H1 (cell line): ENCODE measurements at regions not wholly inside any gene's neighbourhood (a gene's known extent, or its start where the extent isn't known, plus 50 kb on each side); places are given as distances from the start of the nearest gene placed in this dataset.

ENCODE experiments used
- CTCF ChIA-PET: fragments of 300-600 bp; sonication (Branson Sonifier 250); formaldehyde crosslinking; loops from one replicate; lab custom pipeline; 2021; ENCODE audit not compliant: partially characterized antibody; lab: Charles Lee
- POLR2A ChIA-PET: fragments of 300-600 bp; sonication (Branson Sonifier 250); formaldehyde crosslinking; loops from one replicate; lab custom pipeline; 2021; ENCODE audit warnings: inconsistent platforms; ENCODE audit not compliant: partially characterized antibody; lab: Charles Lee
- DNase-seq, 2 experiments: peaks; one replicate each; pipeline versions ENCODE4 v3.0.0 to v3.0.0-alpha.2; 2010 to 2022; ENCODE audit warnings: low spot score in 2 of 2, low read depth in 1 of 2, mixed read lengths in 1 of 2
- FAIRE-seq: peaks from 2 replicates; lab custom pipeline; 2011; peaks lifted over from hg19 to GRCh38; lab: Jason Lieb, UNC
- H2AFZ ChIP-seq: 2 replicates; pipeline ENCODE4 v1.8.1; 2012; ENCODE audit warnings: low read length, inconsistent platforms
- H2AK5ac ChIP-seq: 2 replicates; pipeline ENCODE4 v1.6.1; 2013; ENCODE audit warnings: low read depth, low read length
- H2BK120ac ChIP-seq: replicated peaks from 2 replicates; pipeline ENCODE3; 2013; ENCODE audit warnings: low read depth, low read length, inconsistent platforms
- H2BK12ac ChIP-seq: 2 replicates; pipeline ENCODE4 v1.6.1; 2013; ENCODE audit warnings: low read depth, low read length
- H2BK15ac ChIP-seq: 2 replicates; pipeline ENCODE4 v1.6.1; 2013; ENCODE audit warnings: low read length
- H2BK20ac ChIP-seq: 2 replicates; pipeline ENCODE4 v1.6.1; 2013; ENCODE audit warnings: low read length
- H2BK5ac ChIP-seq: 2 replicates; pipeline ENCODE4 v1.6.1; 2013; ENCODE audit warnings: low read depth, low read length
- H3K14ac ChIP-seq: 2 replicates; pipeline ENCODE4 v1.6.1; 2013; ENCODE audit warnings: inconsistent platforms; ENCODE audit not compliant: insufficient read length
- H3K18ac ChIP-seq: 2 replicates; pipeline ENCODE4 v1.6.1; 2013; ENCODE audit warnings: low read length; ENCODE audit errors: extremely low read depth
- H3K23ac ChIP-seq: 2 replicates; pipeline ENCODE4 v1.6.1; 2013; ENCODE audit warnings: inconsistent platforms; ENCODE audit not compliant: insufficient read length
- H3K23me2 ChIP-seq: 2 replicates; pipeline ENCODE4 v1.6.1; 2013; ENCODE audit warnings: low read depth, low read length
- H3K27ac ChIP-seq: 2 replicates; pipeline ENCODE4 v1.6.1; 2011; ENCODE audit warnings: low read depth, low read length, inconsistent platforms
- H3K27me3 ChIP-seq, 4 experiments: replicated peaks in 1 of 4; 1 replicate in 1 of 4; 2 replicates in 3 of 4; pipeline versions ENCODE4 v1.6.1 to v1.8.1; 2011 to 2013; ENCODE audit warnings: low read length in 3 of 4, mild to moderate bottlenecking in 3 of 4, inconsistent platforms in 2 of 4, mixed read lengths in 2 of 4, moderate library complexity in 1 of 4; ENCODE audit not compliant: control insufficient read depth in 3 of 4, insufficient read depth in 3 of 4; ENCODE audit errors: extremely low read depth in 1 of 4
- H3K36me3 ChIP-seq, 4 experiments: 2 replicates each; pipeline versions ENCODE4 v1.6.1 to v1.8.1; 2011 to 2013; ENCODE audit warnings: mild to moderate bottlenecking in 4 of 4, low read length in 3 of 4, moderate library complexity in 2 of 4, control low read depth in 1 of 4, inconsistent platforms in 1 of 4; ENCODE audit not compliant: insufficient read depth in 4 of 4, control insufficient read depth in 2 of 4
- H3K4ac ChIP-seq: replicated peaks from 2 replicates; pipeline ENCODE3; 2013; ENCODE audit warnings: low read length, low read depth, mixed read lengths, inconsistent platforms; ENCODE audit not compliant: insufficient read length
- H3K4me1 ChIP-seq, 4 experiments: replicated peaks in 1 of 4; 1 replicate in 1 of 4; 2 replicates in 3 of 4; pipeline versions ENCODE4 v1.6.1 to v1.8.1; 2011 to 2013; ENCODE audit warnings: low read length in 3 of 4, inconsistent platforms in 2 of 4, mixed read lengths in 1 of 4; ENCODE audit not compliant: insufficient read depth in 4 of 4, control insufficient read depth in 3 of 4
- H3K4me2 ChIP-seq, 2 experiments: 2 replicates each; pipeline versions ENCODE4 v1.6.1 to v1.8.1; 2011 to 2013; ENCODE audit warnings: low read depth in 2 of 2, low read length in 2 of 2, control low read depth in 1 of 2, inconsistent platforms in 1 of 2, mild to moderate bottlenecking in 1 of 2; ENCODE audit not compliant: insufficient read depth in 1 of 2
- H3K4me3 ChIP-seq, 4 experiments: fragments of 200-600, 300-600 bp in 1 of 4; sonication (generic), shearing (Covaris generic), sonication (Bioruptor Twin) in 1 of 4; 2 replicates each; pipeline versions ENCODE4 v1.5.1 to v1.8.1; 2011 to 2016; ENCODE audit warnings: low read length in 4 of 4, low read depth in 3 of 4, control low read depth in 2 of 4, inconsistent platforms in 2 of 4, mild to moderate bottlenecking in 2 of 4, mixed read lengths in 1 of 4, moderate library complexity in 1 of 4; ENCODE audit not compliant: insufficient read depth in 2 of 4; ENCODE audit errors: extremely low read depth in 1 of 4
- H3K56ac ChIP-seq: replicated peaks from 2 replicates; pipeline ENCODE3; 2013; ENCODE audit warnings: low read depth, mild to moderate bottlenecking, mixed read lengths, low read length, inconsistent platforms; ENCODE audit not compliant: insufficient read length
- H3K79me1 ChIP-seq: 2 replicates; pipeline ENCODE4 v1.6.1; 2013; ENCODE audit warnings: low read depth, low read length, control low read depth
- H3K79me2 ChIP-seq, 2 experiments: 2 replicates each; pipeline versions ENCODE4 v1.6.1 to v1.8.1; 2012 to 2013; ENCODE audit warnings: low read length in 2 of 2, mild to moderate bottlenecking in 2 of 2, inconsistent platforms in 1 of 2; ENCODE audit not compliant: insufficient read depth in 2 of 2, control insufficient read depth in 1 of 2
- H3K9ac ChIP-seq, 4 experiments: replicated peaks in 1 of 4; 1 replicate in 1 of 4; 2 replicates in 3 of 4; pipeline versions ENCODE4 v1.6.1 to v1.8.1; 2011 to 2013; ENCODE audit warnings: low read depth in 3 of 4, low read length in 3 of 4, control low read depth in 2 of 4, mild to moderate bottlenecking in 2 of 4, moderate library complexity in 2 of 4, inconsistent platforms in 1 of 4; ENCODE audit errors: extremely low read depth in 1 of 4
- H3K9me3 ChIP-seq, 2 experiments: 2 replicates each; pipeline versions ENCODE4 v1.6.1 to v1.8.1; 2012 to 2013; ENCODE audit warnings: mild to moderate bottlenecking in 2 of 2, moderate library complexity in 2 of 2, control low read depth in 1 of 2, inconsistent platforms in 1 of 2, low read depth in 1 of 2, low read length in 1 of 2, mixed read lengths in 1 of 2; ENCODE audit not compliant: insufficient read depth in 2 of 2
- H4K20me1 ChIP-seq, 2 experiments: replicated peaks in 1 of 2; 2 replicates each; pipeline versions ENCODE3 to v1.8.1; 2011 to 2013; ENCODE audit warnings: inconsistent platforms in 2 of 2, low read length in 2 of 2, mild to moderate bottlenecking in 1 of 2; ENCODE audit not compliant: insufficient read depth in 2 of 2, control insufficient read depth in 1 of 2
- H4K5ac ChIP-seq: 2 replicates; pipeline ENCODE4 v1.6.1; 2013; ENCODE audit warnings: low read length, low read depth, mixed read lengths, inconsistent platforms; ENCODE audit not compliant: insufficient read length
- H4K8ac ChIP-seq: 2 replicates; pipeline ENCODE4 v1.8.0; 2013; ENCODE audit warnings: mild to moderate bottlenecking, moderate library complexity, low read length, inconsistent platforms; ENCODE audit not compliant: insufficient read depth; ENCODE audit errors: extremely low read depth
- H4K91ac ChIP-seq: replicated peaks from 2 replicates; pipeline ENCODE3; 2013; ENCODE audit warnings: low read length, mixed read lengths, inconsistent platforms; ENCODE audit not compliant: insufficient read length
- BCL11A ChIP-seq, 2 experiments: IDR thresholded peaks; one replicate each; pipeline ENCODE4 v1.6.1; 2011; ENCODE audit warnings: low read depth in 2 of 2, low read length in 2 of 2, mild to moderate bottlenecking in 2 of 2
- CEBPB ChIP-seq: IDR thresholded peaks from 2 replicates; pipeline ENCODE4 v1.6.1; 2012; ENCODE audit warnings: low read depth, low read length
- CHD1 ChIP-seq: IDR thresholded peaks from 2 replicates; pipeline ENCODE4 v1.6.1; 2012; ENCODE audit warnings: low read depth, low read length, improper control_type of control experiment
- CTCF ChIP-seq, 3 experiments: IDR thresholded peaks; 1 replicate in 2 of 3; 2 replicates in 1 of 3; pipeline versions ENCODE4 v1.5.1 to v1.6.1; 2011; ENCODE audit warnings: low read length in 3 of 3, mild to moderate bottlenecking in 3 of 3, inconsistent platforms in 2 of 3, low read depth in 1 of 3, moderate library complexity in 1 of 3; ENCODE audit not compliant: insufficient read depth in 1 of 3; ENCODE audit errors: control extremely low read depth in 1 of 3
- HDAC2 ChIP-seq, 2 experiments: fragments of 300-600 bp in 1 of 2; sonication (generic) in 1 of 2; IDR thresholded peaks; 2 replicates each; pipeline ENCODE4 v1.6.1; 2011 to 2012; ENCODE audit warnings: low read depth in 2 of 2, low read length in 2 of 2, mild to moderate bottlenecking in 2 of 2, moderate library complexity in 2 of 2, borderline replicate concordance in 1 of 2, inconsistent platforms in 1 of 2
- KDM1A ChIP-seq: fragments of 200-600, 300-600 bp; sonication (generic); IDR thresholded peaks from 2 replicates; pipeline ENCODE4 v1.7.1; 2016; ENCODE audit warnings: mild to moderate bottlenecking, low read length, borderline replicate concordance
- MAFK ChIP-seq: IDR thresholded peaks from 2 replicates; pipeline ENCODE4 v1.6.1; 2012; ENCODE audit warnings: low read depth, mild to moderate bottlenecking, improper control_type of control experiment, low read length
- SIN3A ChIP-seq, 2 experiments: IDR thresholded peaks in 1 of 2; conservative IDR thresholded peaks in 1 of 2; 2 replicates each; pipeline ENCODE4 v1.6.1; 2011 to 2012; ENCODE audit warnings: low read length in 2 of 2, improper control_type of control experiment in 1 of 2, low read depth in 1 of 2, mild to moderate bottlenecking in 1 of 2
- TAF7 ChIP-seq: optimal IDR thresholded peaks from 2 replicates; pipeline ENCODE3; 2011; ENCODE audit warnings: low read depth, mild to moderate bottlenecking, inconsistent platforms, low read length, moderate library complexity, borderline replicate concordance
- WGBS, 2 experiments: shearing (Covaris generic) in 1 of 2; methylation state at CpG; one replicate each; pipeline versions ENCODE4 v1.1.6 to v1.1.7; 2013 to 2015; ENCODE audit warnings: low lambda C conversion rate in 2 of 2, mixed read lengths in 2 of 2, inconsistent platforms in 1 of 2, low coverage in 1 of 2, missing lambda C conversion rate in 1 of 2; ENCODE audit not compliant: insufficient replicate concordance in 2 of 2, insufficient coverage in 1 of 2, insufficient read length in 1 of 2; ENCODE audit errors: extremely low coverage in 1 of 2, missing lambda C conversion rate in 1 of 2; 5-methylcytosine and 5-hydroxymethylcytosine counted together

GRCh38 chr3:191919491-191920026, 458.6 kb downstream of the PYDC2 start:
- Histone ChIP-seq H3K23ac (no peak overlapping the region), H2BK20ac (no peak overlapping the region), H3K4me2 (no peak overlapping the region), H4K20me1 (no peaks in the 10 kb centered on the region), H2BK120ac (no peak overlapping the region), H2BK12ac (no peak overlapping the region), H2BK15ac (no peak overlapping the region), H3K4me1 (peaks cover 0 to 6% (median 2%) of the 10 kb centered on the region in 4 experiments; a peak in 3 of 7 replicates), H3K79me1 (no peaks in the 10 kb centered on the region), H4K5ac (no peak overlapping the region), H2BK5ac (no peak overlapping the region), H3K4me3 (no peak overlapping the region), H4K8ac (no peak overlapping the region), H3K4ac (no peak overlapping the region), H3K23me2 (no peaks in the 10 kb centered on the region), H3K56ac (no peak overlapping the region), H3K36me3 (peaks cover 2 to 60% (median 26%) of the 10 kb centered on the region in 4 experiments; a peak in 6 of 8 replicates), H3K27me3 (no peaks in the 10 kb centered on the region), H3K9ac (no peak overlapping the region), H2AK5ac (no peak overlapping the region), H3K18ac (no peak overlapping the region), H3K14ac (no peak overlapping the region), H3K79me2 (peaks cover 7 to 68% of the 10 kb centered on the region in 2 experiments; a peak in 3 of 4 replicates), H4K91ac (no peak overlapping the region), H2AFZ (no peak overlapping the region), H3K27ac (no peak overlapping the region), H3K9me3 (no peaks in the 10 kb centered on the region)
- TF ChIP-seq CEBPB: no peak
- TF ChIP-seq BCL11A (IDR thresholded peaks at IDR 0.05; ENCODE audit: low read depth in 2 of 2, low read length in 2 of 2): no peak
- TF ChIP-seq KDM1A: no peak
- TF ChIP-seq HDAC2 (IDR thresholded peaks at IDR 0.05; ENCODE audit: borderline replicate concordance in 1 of 2, low read depth in 2 of 2, low read length in 2 of 2): no peak
- no peak for TF ChIP-seq TAF7
- TF ChIP-seq CTCF (IDR thresholded peaks at IDR 0.05; ENCODE audit: control extremely low read depth in 1 of 3, insufficient read depth in 1 of 3, low read depth in 1 of 3, low read length in 3 of 3): no peak
- TF ChIP-seq MAFK: no peak
- no peak for TF ChIP-seq CHD1
- TF ChIP-seq SIN3A (conservative IDR thresholded peaks at IDR 0.05 in 1 of 2, IDR thresholded peaks at IDR 0.05 in 1 of 2; ENCODE audit: low read depth in 1 of 2, low read length in 2 of 2): no peak
- DNase-seq (no peak), FAIRE-seq (no peak)
- ChIA-PET POLR2A (interaction anchor here (1.1 kb wide), 1 partner anchor 25 kb away, joined by 3 read pairs; no protein-coding TSS in a partner anchor), CTCF (no interaction called here)
- WGBS, 2 experiments: 57% methylated on average over 3 of the region's 3 CpGs; no CpG with 5 or more reads in 1 of the 2 experiments
